Type B pancreatic cell (in vitro differentiated cells): ENCODE measurements at regions not wholly inside any gene's neighbourhood (a gene's known extent, or its start where the extent isn't known, plus 50 kb on each side); places are given as distances from the start of the nearest gene placed in this dataset.

Experiments
- DNase-seq: peaks from one replicate; pipeline ENCODE4 v3.0.0; 2021; ENCODE audit warnings: mixed read lengths; ENCODE audit not compliant: unreplicated experiment; ENCODE audit errors: extremely low spot score
- H3K27ac Mint-ChIP-seq: 2 replicates; pipeline ENCODE4 v1.8.0; 2021; ENCODE audit warnings: mild to moderate bottlenecking, mixed read lengths
- H3K27me3 Mint-ChIP-seq: 2 replicates; pipeline ENCODE4 v1.8.0; 2021; ENCODE audit warnings: mixed read lengths
- H3K36me3 Mint-ChIP-seq: 2 replicates; pipeline ENCODE4 v1.8.0; 2021; ENCODE audit warnings: mixed read lengths
- H3K4me1 Mint-ChIP-seq: one replicate; pipeline ENCODE4 v1.8.0; 2021; ENCODE audit warnings: mixed read lengths; ENCODE audit not compliant: unreplicated experiment
- H3K4me3 Mint-ChIP-seq: 2 replicates; pipeline ENCODE4 v1.8.0; 2021; ENCODE audit warnings: mild to moderate bottlenecking, mixed read lengths
- H3K9me3 Mint-ChIP-seq: 2 replicates; pipeline ENCODE4 v1.8.0; 2021; ENCODE audit warnings: mixed read lengths
- TF ChIP-seq, protein P1 (sequence below): fragments of 200-600 bp; sonication (generic); conservative IDR thresholded peaks from 2 replicates; pipeline ENCODE4 v1.5.0; 2021; ENCODE audit warnings: antibody characterized with exemption, mild to moderate bottlenecking

DNA sequence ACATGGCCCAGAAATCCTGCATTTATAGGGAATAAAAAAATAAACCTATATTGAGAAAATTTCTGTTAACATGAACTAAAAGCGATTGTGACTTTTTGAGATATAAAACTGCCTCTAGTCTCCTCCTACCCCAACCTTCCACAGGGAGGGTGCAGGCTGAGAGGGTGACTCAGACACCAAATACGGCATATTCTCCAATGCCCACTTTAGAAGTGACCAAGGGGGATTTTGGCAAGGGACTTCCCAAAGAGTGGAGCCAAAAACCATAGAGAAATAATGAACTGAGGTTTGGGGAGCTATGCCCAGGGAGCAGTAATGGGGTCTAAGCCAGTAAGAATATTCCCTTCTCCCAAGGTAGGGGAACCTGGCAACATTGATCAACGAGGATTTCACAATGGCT, 124.9 kb upstream of the ZC3H12C start:
- Mint-ChIP-seq H3K27ac (no peak overlapping the region), H3K36me3 (no peaks in the 10 kb centered on the region), H3K27me3 (no peaks in the 10 kb centered on the region), H3K4me1 (peaks cover 7% of the 10 kb centered on the region), H3K4me3 (no peak overlapping the region), H3K9me3 (peaks cover 4% of the 10 kb centered on the region)
- TF ChIP-seq, protein P1, sequence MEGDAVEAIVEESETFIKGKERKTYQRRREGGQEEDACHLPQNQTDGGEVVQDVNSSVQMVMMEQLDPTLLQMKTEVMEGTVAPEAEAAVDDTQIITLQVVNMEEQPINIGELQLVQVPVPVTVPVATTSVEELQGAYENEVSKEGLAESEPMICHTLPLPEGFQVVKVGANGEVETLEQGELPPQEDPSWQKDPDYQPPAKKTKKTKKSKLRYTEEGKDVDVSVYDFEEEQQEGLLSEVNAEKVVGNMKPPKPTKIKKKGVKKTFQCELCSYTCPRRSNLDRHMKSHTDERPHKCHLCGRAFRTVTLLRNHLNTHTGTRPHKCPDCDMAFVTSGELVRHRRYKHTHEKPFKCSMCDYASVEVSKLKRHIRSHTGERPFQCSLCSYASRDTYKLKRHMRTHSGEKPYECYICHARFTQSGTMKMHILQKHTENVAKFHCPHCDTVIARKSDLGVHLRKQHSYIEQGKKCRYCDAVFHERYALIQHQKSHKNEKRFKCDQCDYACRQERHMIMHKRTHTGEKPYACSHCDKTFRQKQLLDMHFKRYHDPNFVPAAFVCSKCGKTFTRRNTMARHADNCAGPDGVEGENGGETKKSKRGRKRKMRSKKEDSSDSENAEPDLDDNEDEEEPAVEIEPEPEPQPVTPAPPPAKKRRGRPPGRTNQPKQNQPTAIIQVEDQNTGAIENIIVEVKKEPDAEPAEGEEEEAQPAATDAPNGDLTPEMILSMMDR, result no peak
- DNase-seq, result no peak

DNA sequence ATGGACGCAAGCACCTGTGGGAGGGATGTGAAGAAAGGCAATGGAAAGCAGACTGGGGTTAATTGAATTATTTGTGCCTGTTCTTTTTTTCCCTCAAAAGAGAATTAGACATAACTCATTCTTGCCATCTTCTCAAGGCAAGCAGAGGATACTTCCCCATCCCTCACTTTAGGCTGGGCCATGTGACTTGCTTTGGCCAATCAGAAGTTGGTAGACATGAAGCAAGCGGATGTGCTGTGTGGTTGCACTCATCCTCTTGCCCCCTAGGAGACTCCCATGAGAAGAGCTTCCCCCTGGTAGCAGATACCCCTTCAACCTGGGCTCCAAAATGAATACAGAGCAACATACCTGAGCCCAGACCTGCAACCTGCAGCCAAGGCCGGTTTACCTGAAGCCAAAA, 124.4 kb upstream of the ZC3H12C start:
- Mint-ChIP-seq H3K9me3 (peaks cover 4% of the 10 kb centered on the region), H3K4me1 (peaks cover 7% of the 10 kb centered on the region), H3K36me3 (no peaks in the 10 kb centered on the region), H3K4me3 (no peak overlapping the region), H3K27ac (no peak overlapping the region), H3K27me3 (no peaks in the 10 kb centered on the region)
- DNase-seq, result no peak
- TF ChIP-seq, protein P1, result no peak

DNA sequence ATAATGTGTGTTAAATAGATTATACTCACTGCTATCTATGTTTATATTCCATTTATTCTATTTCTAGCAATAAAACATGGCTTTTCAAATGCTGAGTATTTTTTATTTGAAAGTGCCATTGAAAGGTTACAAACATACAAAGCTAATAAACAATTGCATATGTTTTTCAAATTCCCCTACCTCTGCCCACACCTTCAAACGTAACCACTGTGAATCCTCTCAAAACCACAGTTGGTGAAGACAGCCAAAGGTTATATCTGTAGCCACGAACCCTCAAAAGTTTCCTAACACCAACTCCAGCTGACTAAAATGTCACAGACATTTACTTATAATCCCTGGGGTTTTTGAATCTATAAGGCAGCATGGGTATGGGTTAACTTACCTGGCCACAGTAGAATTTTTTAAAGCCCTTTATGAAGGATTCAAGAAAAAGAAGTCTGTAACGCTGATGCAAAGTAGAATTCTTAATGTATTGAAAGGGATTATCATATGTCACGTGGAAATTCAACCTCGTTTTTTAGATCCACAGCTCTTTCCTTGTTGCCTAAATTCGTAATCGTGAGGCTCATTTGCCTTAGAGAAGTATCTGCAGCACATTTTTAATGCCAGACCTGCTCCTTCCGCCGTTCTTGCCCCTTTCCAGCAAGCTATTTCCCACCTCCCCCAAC, 122.5 kb upstream of the ZC3H12C start:
- Mint-ChIP-seq H3K27ac (no peak overlapping the region), H3K4me1 (peaks cover 7% of the 10 kb centered on the region), H3K4me3 (no peak overlapping the region), H3K36me3 (no peaks in the 10 kb centered on the region), H3K9me3 (peaks cover 4% of the 10 kb centered on the region), H3K27me3 (no peaks in the 10 kb centered on the region)
- TF ChIP-seq, protein P1, result no peak
- DNase-seq, result no peak

DNA sequence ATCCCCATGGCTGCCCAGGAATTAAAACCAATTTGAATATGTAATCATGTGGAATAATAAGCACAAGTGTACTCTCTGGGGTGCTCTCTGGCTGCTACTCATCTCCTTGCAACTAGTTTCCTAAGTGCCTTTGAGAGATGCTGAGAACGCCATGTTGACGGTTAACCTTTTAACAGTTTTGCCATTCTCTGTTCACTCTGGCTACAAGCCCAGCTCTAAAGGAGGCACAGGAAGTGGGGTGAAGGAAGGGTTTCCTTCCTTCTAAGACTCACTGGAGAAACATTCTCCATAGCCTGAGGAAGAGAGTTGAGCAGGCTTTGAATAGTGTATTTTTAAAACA, 122.0 kb upstream of the ZC3H12C start:
- Mint-ChIP-seq H3K4me1 (peaks cover 7% of the 10 kb centered on the region), H3K9me3 (peaks cover 4% of the 10 kb centered on the region), H3K36me3 (no peaks in the 10 kb centered on the region), H3K27ac (no peak overlapping the region), H3K27me3 (no peaks in the 10 kb centered on the region), H3K4me3 (no peak overlapping the region)
- DNase-seq, result no peak
- TF ChIP-seq, protein P1, result no peak

DNA sequence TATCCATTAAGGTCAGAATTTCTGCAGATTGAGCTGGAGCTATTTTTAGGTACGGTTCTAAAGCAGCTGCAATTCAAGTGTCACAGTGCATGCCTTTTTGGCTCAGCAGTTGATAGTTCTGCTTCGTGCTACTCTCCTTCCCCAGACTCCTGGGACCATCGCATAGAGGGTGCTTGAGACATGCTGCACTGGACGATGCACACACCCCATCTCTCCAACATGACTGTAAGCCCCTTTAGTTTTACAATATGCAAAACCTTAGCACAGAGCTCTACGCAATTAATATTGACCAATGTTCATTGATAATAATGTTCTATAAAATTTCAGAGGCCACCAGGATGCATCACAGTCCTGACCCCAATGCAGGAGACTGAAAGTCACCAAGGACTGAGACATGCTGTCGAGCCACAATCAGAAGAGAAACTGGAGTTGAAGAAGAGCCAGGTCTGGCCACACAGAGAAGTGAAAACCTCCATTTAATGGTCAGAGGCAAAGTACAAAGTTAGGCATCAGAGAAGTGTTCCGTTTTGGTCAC, 120.9 kb upstream of the ZC3H12C start:
- TF ChIP-seq, protein P1, result no peak
- Mint-ChIP-seq H3K27ac (no peak overlapping the region), H3K4me3 (no peak overlapping the region)

More for the DNA sequence above, 120.9 kb upstream of the ZC3H12C start:
- Mint-ChIP-seq H3K4me1 (peaks cover 7% of the 10 kb centered on the region), H3K9me3 (no peaks in the 10 kb centered on the region), H3K36me3 (no peaks in the 10 kb centered on the region), H3K27me3 (no peaks in the 10 kb centered on the region)
- DNase-seq, result no peak
